Colonic mucosa (tissue), 4 donors: ENCODE measurements at regions not wholly inside any gene's neighbourhood (a gene's known extent, or its start where the extent isn't known, plus 50 kb on each side); places are given as distances from the start of the nearest gene placed in this dataset.

Source experiments
- DNase-seq: peaks from one replicate; pipeline ENCODE4 v3.0.0-alpha.2; 2020
- H3K27ac ChIP-seq: fragments of 200-600 bp; one replicate; pipeline ENCODE4 v1.8.0; 2021
- H3K27me3 ChIP-seq: fragments of 200-600 bp; one replicate; pipeline ENCODE4 v1.8.0; 2021
- H3K36me3 ChIP-seq: fragments of 200-600 bp; one replicate; pipeline ENCODE4 v1.8.0; 2021
- H3K4me1 ChIP-seq: fragments of 200-600 bp; one replicate; pipeline ENCODE4 v1.8.0; 2021; ENCODE audit warnings: mild to moderate bottlenecking
- H3K4me3 ChIP-seq: fragments of 200-600 bp; one replicate; pipeline ENCODE4 v1.8.0; 2021
- H3K9ac ChIP-seq, 2 donors: one replicate each; pipeline ENCODE4 v1.7.0; 2013; ENCODE audit warnings: control low read depth in 2 of 2, low read depth in 2 of 2, low read length in 2 of 2
- H3K9me3 ChIP-seq: fragments of 200-600 bp; one replicate; pipeline ENCODE4 v1.8.0; 2021
- intact Hi-C: fragments of 100-400 bp; cut with DNase I; formaldehyde crosslinking; loops from one replicate; pipeline ENCODE4 v1.14.1; 2022
- TF ChIP-seq, protein P1 (sequence below): fragments of 200-600 bp; IDR thresholded peaks from one replicate; pipeline ENCODE4 v1.8.0; 2022; ENCODE audit warnings: antibody characterized with exemption, mild to moderate bottlenecking
- donor health status: healthy.
- donor health status: DM: no; HTN: no; CAD: no.
- donor health status: DM: no; HTN: no; CAD: no.

DNA sequence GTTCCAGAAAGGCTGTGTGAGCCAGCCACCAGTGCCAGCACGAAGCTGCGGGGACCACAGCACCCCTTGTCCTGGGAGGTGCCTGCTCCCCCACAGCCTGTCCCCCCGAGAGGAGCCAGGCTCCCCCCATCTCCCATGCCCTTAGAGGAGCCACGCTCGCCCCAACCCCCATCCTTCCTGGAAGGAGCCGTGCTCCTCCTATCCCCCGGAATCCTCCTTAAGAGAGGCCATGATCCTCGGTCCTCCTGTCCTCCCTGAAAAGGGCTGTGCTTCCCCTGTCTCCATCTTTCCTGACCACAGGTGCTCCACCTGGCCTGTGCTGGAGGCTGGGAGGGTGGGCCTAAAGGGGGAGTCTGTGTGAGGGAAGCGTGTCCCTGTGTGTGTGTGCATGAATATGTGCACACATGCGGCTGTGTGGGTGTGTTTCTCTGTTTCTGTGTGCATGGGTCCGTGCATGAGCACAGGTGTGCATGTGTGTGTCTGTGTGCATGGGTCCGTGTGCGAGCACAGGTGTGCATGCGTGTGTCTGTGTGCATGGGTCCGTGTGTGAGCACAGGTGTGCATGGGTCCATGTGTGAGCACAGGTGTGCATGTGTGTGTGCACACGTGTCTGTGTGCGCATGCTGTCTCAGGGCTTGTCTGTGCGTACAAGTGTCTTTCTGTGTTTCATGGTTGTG is 80.3 kb downstream of the RTP5 start:
- Histone ChIP-seq H3K4me1 (peaks cover 3% of the 10 kb centered on the region), H3K27me3 (no peaks in the 10 kb centered on the region), H3K9me3 (no peaks in the 10 kb centered on the region), H3K27ac (no peak overlapping the region), H3K9ac (no peak overlapping the region), H3K36me3 (no peaks in the 10 kb centered on the region), H3K4me3 (no peak overlapping the region)
- no peak for DNase-seq
- TF ChIP-seq, protein P1, sequence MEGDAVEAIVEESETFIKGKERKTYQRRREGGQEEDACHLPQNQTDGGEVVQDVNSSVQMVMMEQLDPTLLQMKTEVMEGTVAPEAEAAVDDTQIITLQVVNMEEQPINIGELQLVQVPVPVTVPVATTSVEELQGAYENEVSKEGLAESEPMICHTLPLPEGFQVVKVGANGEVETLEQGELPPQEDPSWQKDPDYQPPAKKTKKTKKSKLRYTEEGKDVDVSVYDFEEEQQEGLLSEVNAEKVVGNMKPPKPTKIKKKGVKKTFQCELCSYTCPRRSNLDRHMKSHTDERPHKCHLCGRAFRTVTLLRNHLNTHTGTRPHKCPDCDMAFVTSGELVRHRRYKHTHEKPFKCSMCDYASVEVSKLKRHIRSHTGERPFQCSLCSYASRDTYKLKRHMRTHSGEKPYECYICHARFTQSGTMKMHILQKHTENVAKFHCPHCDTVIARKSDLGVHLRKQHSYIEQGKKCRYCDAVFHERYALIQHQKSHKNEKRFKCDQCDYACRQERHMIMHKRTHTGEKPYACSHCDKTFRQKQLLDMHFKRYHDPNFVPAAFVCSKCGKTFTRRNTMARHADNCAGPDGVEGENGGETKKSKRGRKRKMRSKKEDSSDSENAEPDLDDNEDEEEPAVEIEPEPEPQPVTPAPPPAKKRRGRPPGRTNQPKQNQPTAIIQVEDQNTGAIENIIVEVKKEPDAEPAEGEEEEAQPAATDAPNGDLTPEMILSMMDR, result no peak
- intact Hi-C loops, result no loop called here

- DNase-seq, result peak; percentile 80
- Histone ChIP-seq H3K4me3 (no peak overlapping the region), H3K27ac (no peak overlapping the region), H3K27me3 (no peaks in the 10 kb centered on the region), H3K4me1 (peaks cover 3% of the 10 kb centered on the region), H3K9me3 (no peaks in the 10 kb centered on the region), H3K9ac (no peak overlapping the region), H3K36me3 (no peaks in the 10 kb centered on the region)
- TF ChIP-seq, protein P1, result peak; percentile 88
- intact Hi-C loops, result no loop called here
Observed at GRCh38 chr2:241950413-241951315, 81.1 kb downstream of the RTP5 start.

GRCh38 chr2:241951316-241951700 is 81.8 kb downstream of the RTP5 start:
- no peaks in the 10 kb centered on the region for H3K36me3 ChIP-seq
- no peaks in the 10 kb centered on the region for H3K27me3 ChIP-seq
- no peak overlapping the region for H3K27ac ChIP-seq
- intact Hi-C loops, result no loop called here
- H3K4me1 ChIP-seq, result peaks cover 3% of the 10 kb centered on the region
- TF ChIP-seq, protein P1, result no peak
- H3K4me3 ChIP-seq, result no peak overlapping the region
- H3K9ac ChIP-seq, result no peak overlapping the region
- DNase-seq, result no peak
- H3K9me3 ChIP-seq, result no peaks in the 10 kb centered on the region

GRCh38 chr2:241951920-241952319 is 82.4 kb downstream of the RTP5 start:
- Histone ChIP-seq H3K4me3 (no peak overlapping the region), H3K27me3 (no peaks in the 10 kb centered on the region), H3K36me3 (no peaks in the 10 kb centered on the region), H3K4me1 (peaks cover 3% of the 10 kb centered on the region), H3K9ac (no peak overlapping the region), H3K9me3 (no peaks in the 10 kb centered on the region), H3K27ac (no peak overlapping the region)
- intact Hi-C loops, result no loop called here
- no peak for DNase-seq
- TF ChIP-seq, protein P1, result no peak

DNA sequence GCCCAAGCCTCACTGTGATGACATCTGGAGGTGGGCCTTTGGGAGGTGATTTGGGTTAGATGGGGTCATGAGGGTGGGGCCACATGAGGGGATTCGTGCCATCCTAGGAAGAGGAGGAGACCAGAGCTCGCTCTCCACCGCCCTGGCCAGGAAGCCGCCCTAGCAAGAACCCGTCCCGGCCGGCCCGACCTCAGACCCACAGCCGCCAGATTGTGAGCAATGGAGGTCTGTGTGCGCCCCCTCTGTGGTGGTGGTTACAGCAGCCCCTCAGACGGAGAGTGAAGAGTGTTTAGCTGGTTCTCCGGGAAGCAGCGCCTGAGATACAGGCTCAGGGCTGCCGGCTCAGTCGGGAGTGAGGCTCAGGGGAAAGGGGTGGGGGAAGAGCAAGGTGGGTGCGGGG is 83.3 kb downstream of the RTP5 start:
- H3K4me3 ChIP-seq, result no peak overlapping the region
- intact Hi-C loops, result no loop called here
- H3K4me1 ChIP-seq, result peaks cover 3% of the 10 kb centered on the region
- no peaks in the 10 kb centered on the region for H3K9me3 ChIP-seq
- no peak overlapping the region for H3K9ac ChIP-seq
- H3K36me3 ChIP-seq, result no peaks in the 10 kb centered on the region
- H3K27me3 ChIP-seq, result no peaks in the 10 kb centered on the region
- no peak for DNase-seq
- H3K27ac ChIP-seq, result no peak overlapping the region
- TF ChIP-seq, protein P1, result no peak
